HepG2 (cell line): ENCODE measurements at regions not wholly inside any gene's neighbourhood (a gene's known extent, or its start where the extent isn't known, plus 50 kb on each side); places are given as distances from the start of the nearest gene placed in this dataset.

Experiments
- ATAC-seq: fragments of 200-7000 bp; cut with Tn5 transposase; 3 replicates; pipeline ENCODE4 v1.9.1; 2020; ENCODE audit warnings: mild to moderate bottlenecking, moderate library complexity
- BruUV-seq: library from RNA; stranded (reverse); fragments of 400-500 nt; replicated peaks from 2 replicates; lab custom pipeline; 2021; lab: Mats Ljungman, UMichigan
- CTCF ChIA-PET: fragments of 300-600 bp; formaldehyde crosslinking; extraction: SDS; loops from one replicate; lab custom pipeline; 2021; ENCODE audit warnings: low total read pairs, inconsistent platforms, low intra/inter-chr PET ratio; lab: Yijun Ruan, JAX
- POLR2A ChIA-PET: fragments of 350-600 bp; sonication (Branson Sonifier 250); formaldehyde crosslinking; loops from one replicate; lab custom pipeline; 2020; ENCODE audit warnings: antibody characterized with exemption, inconsistent platforms; lab: Yijun Ruan, JAX
- DNase-seq: peaks from one replicate; pipeline ENCODE4 v3.0.0-alpha.2; 2015; ENCODE audit warnings: low spot score
- FAIRE-seq: peaks from 3 replicates; lab custom pipeline; 2011; peaks lifted over from hg19 to GRCh38; lab: Jason Lieb, UNC
- H2AFZ ChIP-seq: one replicate; pipeline ENCODE4 v1.6.1; 2011; ENCODE audit warnings: low read length, inconsistent platforms
- H3K27ac ChIP-seq: fragments of 300-600 bp; 3 replicates; pipeline ENCODE4 v1.8.0; 2011; ENCODE audit warnings: mixed run types, mild to moderate bottlenecking, mixed read lengths, low read length, inconsistent platforms; ENCODE audit not compliant: insufficient read depth; ENCODE audit errors: extremely low read length
- H3K27me3 ChIP-seq, 2 experiments: fragments of 200-600 bp in 1 of 2; 2 replicates in 1 of 2; 3 replicates in 1 of 2; pipeline versions ENCODE4 v1.6.0 to v1.8.0; 2011; ENCODE audit warnings: low read length in 2 of 2, mild to moderate bottlenecking in 2 of 2, moderate library complexity in 2 of 2, inconsistent platforms in 1 of 2; ENCODE audit not compliant: insufficient read depth in 2 of 2, control insufficient read depth in 1 of 2
- H3K36me3 ChIP-seq, 2 experiments: fragments of 200-600 bp in 1 of 2; replicated peaks in 1 of 2; 2 replicates in 1 of 2; 3 replicates in 1 of 2; pipeline versions ENCODE4 v1.5.1 to v1.8.0; 2011; ENCODE audit warnings: low read length in 2 of 2, inconsistent platforms in 1 of 2; ENCODE audit not compliant: insufficient read depth in 2 of 2, control insufficient read depth in 1 of 2
- H3K4me1 ChIP-seq: 2 replicates; pipeline ENCODE4 v1.5.1; 2012; ENCODE audit warnings: low read length, inconsistent platforms; ENCODE audit not compliant: insufficient read depth
- H3K4me2 ChIP-seq: 2 replicates; pipeline ENCODE4 v1.6.0; 2011; ENCODE audit warnings: low read depth, low read length, inconsistent platforms
- H3K4me3 ChIP-seq, 3 experiments: fragments of 200-600 bp in 1 of 3; sonication (generic), shearing (Covaris generic) in 1 of 3; replicated peaks in 1 of 3; 2 replicates each; pipeline ENCODE4 v1.5.1; 2011 to 2016; ENCODE audit warnings: low read length in 3 of 3, inconsistent platforms in 2 of 3, low read depth in 2 of 3, mild to moderate bottlenecking in 2 of 3, control low read depth in 1 of 3, mixed read lengths in 1 of 3; ENCODE audit not compliant: insufficient read depth in 1 of 3
- H3K79me2 ChIP-seq: one replicate; pipeline ENCODE4 v1.6.1; 2011; ENCODE audit warnings: low read length, inconsistent platforms; ENCODE audit not compliant: insufficient read depth
- H3K9ac ChIP-seq: 2 replicates; pipeline ENCODE4 v1.6.0; 2011; ENCODE audit warnings: mild to moderate bottlenecking, low read depth, low read length, inconsistent platforms; ENCODE audit not compliant: insufficient read depth
- H3K9me3 ChIP-seq: 2 replicates; pipeline ENCODE4 v1.5.1; 2012; ENCODE audit warnings: mild to moderate bottlenecking, low read length
- H4K20me1 ChIP-seq: 2 replicates; pipeline ENCODE4 v1.6.0; 2011; ENCODE audit warnings: inconsistent platforms, mild to moderate bottlenecking, low read length, moderate library complexity; ENCODE audit not compliant: insufficient read depth
- CENPT ChIP-seq: sonication (generic); formaldehyde crosslinking; IDR thresholded peaks from 2 replicates; pipeline ENCODE4 v1.8.0; 2022; ENCODE audit warnings: low read depth, mild to moderate bottlenecking, moderate library complexity, missing genetic modification reagents
- CENPX ChIP-seq: sonication (generic); formaldehyde crosslinking; IDR thresholded peaks from 2 replicates; pipeline ENCODE4 v1.9.0; 2021; ENCODE audit warnings: mild to moderate bottlenecking, missing genetic modification reagents, moderate library complexity
- DMAP1 ChIP-seq: IDR thresholded peaks from 2 replicates; pipeline ENCODE4 v1.6.1; 2016
- FIP1L1 ChIP-seq: fragments of 200-400 bp; formaldehyde crosslinking; IDR thresholded peaks from 2 replicates; pipeline ENCODE4 v1.6.1; 2018; ENCODE audit warnings: low read depth, mild to moderate bottlenecking, low read length, moderate library complexity, borderline replicate concordance; ENCODE audit not compliant: insufficient read depth
- GABPA ChIP-seq, 2 experiments: IDR thresholded peaks; 2 replicates each; pipeline ENCODE4 v1.6.1; 2011 to 2016; ENCODE audit warnings: low read depth in 2 of 2, low read length in 1 of 2, missing biosample characterization in 1 of 2, missing genetic modification characterization in 1 of 2
- MBNL3 ChIP-seq: fragments of 250-450 bp; sonication (Bioruptor Pico); conservative IDR thresholded peaks from 2 replicates; pipeline ENCODE4 v1.8.0; 2022; ENCODE audit warnings: mild to moderate bottlenecking, inconsistent platforms
- MXD3 ChIP-seq: IDR thresholded peaks from 2 replicates; pipeline ENCODE4 v1.6.1; 2016; ENCODE audit warnings: mild to moderate bottlenecking, missing biosample characterization, missing genetic modification reagents
- RBM22 ChIP-seq: fragments of 200-400 bp; formaldehyde crosslinking; optimal IDR thresholded peaks from 2 replicates; pipeline ENCODE3; 2017; ENCODE audit warnings: mild to moderate bottlenecking, low read length, moderate library complexity
- SMARCE1 ChIP-seq: fragments of 450-650 bp; IDR thresholded peaks from 2 replicates; pipeline ENCODE4 v1.6.1; 2017; ENCODE audit warnings: borderline replicate concordance
- SOX6 ChIP-seq, 2 experiments: fragments of 450-650 bp in 1 of 2; sonication (generic) in 1 of 2; formaldehyde crosslinking in 1 of 2; IDR thresholded peaks; 2 replicates each; pipeline versions ENCODE4 v1.4.0 to v1.6.1; 2017 to 2020; ENCODE audit warnings: antibody characterized with exemption in 1 of 2, mild to moderate bottlenecking in 1 of 2, missing genetic modification reagents in 1 of 2
- TRIM24 ChIP-seq: sonication (generic); formaldehyde crosslinking; IDR thresholded peaks from 2 replicates; pipeline ENCODE4 v1.8.0; 2022; ENCODE audit warnings: mild to moderate bottlenecking, missing genetic modification reagents
- XBP1 ChIP-seq: sonication (generic); formaldehyde crosslinking; IDR thresholded peaks from 2 replicates; pipeline ENCODE4 v1.5.0; 2020; ENCODE audit warnings: missing genetic modification reagents
- ZNF12 ChIP-seq: sonication (generic); formaldehyde crosslinking; IDR thresholded peaks from 2 replicates; pipeline ENCODE4 v1.5.0; 2020; ENCODE audit warnings: missing genetic modification reagents
- ZNF256 ChIP-seq: sonication (generic); formaldehyde crosslinking; conservative IDR thresholded peaks from 2 replicates; pipeline ENCODE4 v1.4.0; 2020; ENCODE audit warnings: missing genetic modification reagents
- ZNF33B ChIP-seq: sonication (generic); formaldehyde crosslinking; IDR thresholded peaks from 2 replicates; pipeline ENCODE4 v1.5.1; 2020; ENCODE audit warnings: mild to moderate bottlenecking, missing genetic modification reagents
- ZNF354B ChIP-seq: sonication (generic); formaldehyde crosslinking; IDR thresholded peaks from 2 replicates; pipeline ENCODE4 v1.8.0; 2022; ENCODE audit warnings: mild to moderate bottlenecking, missing genetic modification reagents
- ZNF546 ChIP-seq: sonication (generic); formaldehyde crosslinking; conservative IDR thresholded peaks from 2 replicates; pipeline ENCODE4 v1.8.1; 2023; ENCODE audit warnings: mild to moderate bottlenecking, missing genetic modification reagents
- ZNF558 ChIP-seq: sonication (generic); formaldehyde crosslinking; IDR thresholded peaks from 2 replicates; pipeline ENCODE4 v1.9.0; 2022; ENCODE audit warnings: mild to moderate bottlenecking, missing genetic modification reagents, borderline replicate concordance
- ZNF615 ChIP-seq: sonication (generic); formaldehyde crosslinking; IDR thresholded peaks from 2 replicates; pipeline ENCODE4 v1.5.0; 2020; ENCODE audit warnings: mild to moderate bottlenecking, missing genetic modification reagents, borderline replicate concordance
- ZNF782 ChIP-seq: sonication (generic); formaldehyde crosslinking; IDR thresholded peaks from 2 replicates; pipeline ENCODE4 v1.4.0; 2020; ENCODE audit warnings: missing genetic modification reagents, mild to moderate bottlenecking, borderline replicate concordance
- ZSCAN12 ChIP-seq: sonication (generic); formaldehyde crosslinking; IDR thresholded peaks from 2 replicates; pipeline ENCODE4 v1.9.0; 2021; ENCODE audit warnings: mild to moderate bottlenecking, missing genetic modification reagents
- WGBS: methylation state at CpG from one replicate; pipeline ENCODE4 v1.1.6; 2017; ENCODE audit warnings: low lambda C conversion rate; 5-methylcytosine and 5-hydroxymethylcytosine counted together
- in situ Hi-C: cut with HindIII; loops from 2 replicates; pipeline ENCODE4 v1.10.0; 2017; ENCODE audit warnings: low pct_unique_long_range_greater_than_20kb; ENCODE audit not compliant: extremely low pct_ligation_motif_present
- intact Hi-C: fragments of 100-400 bp; cut with micrococcal nuclease; formaldehyde crosslinking; loops from one replicate; pipeline ENCODE4 v1.10.0; 2022; ENCODE audit not compliant: unreplicated experiment

GRCh38 chr4:72933029-72933428 lies 136.5 kb downstream of the COX18 start:
- Histone ChIP-seq H3K9me3 (no peaks in the 10 kb centered on the region), H3K27ac (no peak overlapping the region), H3K4me1 (no peaks in the 10 kb centered on the region), H3K36me3 (no peaks in the 10 kb centered on the region), H4K20me1 (no peaks in the 10 kb centered on the region), H3K79me2 (no peaks in the 10 kb centered on the region), H3K4me3 (no peak overlapping the region)
- no peak for ATAC-seq
- CTCF ChIA-PET, result no interaction called here
- POLR2A ChIA-PET, result no interaction called here
- no peak for DNase-seq
- in situ Hi-C loops, result no loop called here
- no TSS peak for BruUV-seq
- TF ChIP-seq ZNF354B (CRISPR knock-in tag) (no peak), DMAP1 (CRISPR knock-in tag) (no peak), RBM22 (no peak), SMARCE1 (no peak), ZNF12 (no peak), MBNL3 (CRISPR knock-in tag) (no peak), ZNF33B (no peak)
- TF ChIP-seq, all 625 proteins: peak for 0
- no peak for FAIRE-seq
- Histone ChIP-seq H2AFZ (no peak overlapping the region), H3K27me3 (no peaks in the 10 kb centered on the region), H3K9ac (no peak overlapping the region), H3K4me2 (no peak overlapping the region)
- WGBS, result 0% methylated on average over 1 of the region's 1 CpG
- intact Hi-C loops, result no loop called here

GRCh38 chr4:72931346-72931745 lies 138.2 kb downstream of the COX18 start:
- H3K9me3 ChIP-seq, result no peaks in the 10 kb centered on the region
- 47% methylated on average over 5 of the region's 5 CpGs for WGBS
- FAIRE-seq (no peak), DNase-seq (no peak), ATAC-seq (no peak)
- no peak overlapping the region for H3K27ac ChIP-seq
- BruUV-seq, result no TSS peak
- no peaks in the 10 kb centered on the region for H3K79me2 ChIP-seq
- no peak overlapping the region for H3K4me2 ChIP-seq
- no peaks in the 10 kb centered on the region for H3K36me3 ChIP-seq
- intact Hi-C loops, result no loop called here
- no peak overlapping the region for H3K9ac ChIP-seq
- no peaks in the 10 kb centered on the region for H4K20me1 ChIP-seq
- ChIA-PET POLR2A (no interaction called here), CTCF (no interaction called here)
- H3K4me1 ChIP-seq, result no peaks in the 10 kb centered on the region
- no peak overlapping the region for H2AFZ ChIP-seq
- no peak overlapping the region for H3K4me3 ChIP-seq
- no peaks in the 10 kb centered on the region; a peak in 1 of 5 replicates for H3K27me3 ChIP-seq
- in situ Hi-C loops, result no loop called here
- TF ChIP-seq ZNF546 (CRISPR knock-in tag) (no peak), TRIM24 (CRISPR knock-in tag) (no peak), ZNF558 (CRISPR knock-in tag) (no peak), GABPA (IDR thresholded peaks at IDR 0.05; ENCODE audit: low read depth, low read length) (no peak), GABPA (CRISPR knock-in tag; IDR thresholded peaks at IDR 0.05; ENCODE audit: low read depth) (no peak), ZSCAN12 (no peak), ZNF782 (CRISPR knock-in tag) (no peak), SOX6 (IDR thresholded peaks at IDR 0.05) (no peak), SOX6 (CRISPR knock-in tag; IDR thresholded peaks at IDR 0.05) (no peak), MXD3 (CRISPR knock-in tag) (no peak), XBP1 (no peak), ZNF256 (CRISPR knock-in tag) (no peak), ZNF615 (no peak), CENPT (no peak), FIP1L1 (no peak), CENPX (CRISPR knock-in tag) (no peak)
